HCT116 (cell line): ENCODE measurements at regions not wholly inside any gene's neighbourhood (a gene's known extent, or its start where the extent isn't known, plus 50 kb on each side); places are given as distances from the start of the nearest gene placed in this dataset.
"Not testable (repeated sequence)": the region's sequence is repeated elsewhere in the genome, so short reads cannot be mapped to it uniquely, and the experiment has no call there.

Experiments used
- ATAC-seq: fragments of 200-7000 bp; cut with Tn5 transposase; 2 replicates; pipeline ENCODE4 v1.9.1; 2020; ENCODE audit warnings: mild to moderate bottlenecking, moderate library complexity
- BruUV-seq: library from RNA; stranded (reverse); fragments of 400-500 nt; replicated peaks from 2 replicates; lab custom pipeline; 2021; lab: Mats Ljungman, UMichigan
- CTCF ChIA-PET: fragments of 300-600 bp; sonication (Branson Sonifier 250); formaldehyde crosslinking; loops from one replicate; lab custom pipeline; 2021; ENCODE audit warnings: antibody characterized with exemption; lab: Charles Lee
- POLR2A ChIA-PET: fragments of 300-600, 350-600 bp; sonication (Branson Sonifier 250); formaldehyde crosslinking; loops from one replicate; lab custom pipeline; 2021; ENCODE audit warnings: antibody characterized with exemption; lab: Charles Lee
- RAD21 ChIA-PET, 2 experiments: fragments of 300-600 bp; sonication (Branson Sonifier 250); formaldehyde crosslinking; loops; one replicate each; lab custom pipeline; 2023; ENCODE audit warnings: low total read pairs in 2 of 2; ENCODE audit not compliant: uncharacterized antibody in 2 of 2, unreplicated experiment in 2 of 2, low non-redundant PET in 1 of 2; lab: Charles Lee
- DNase-seq: peaks from one replicate; pipeline ENCODE4 v3.0.0-alpha.2; 2010; ENCODE audit warnings: low read depth, low spot score
- H2AFZ ChIP-seq: fragments of 200-600 bp; shearing (Covaris generic), sonication (generic); 2 replicates; pipeline ENCODE4 v1.6.1; 2017; ENCODE audit warnings: low read depth, mixed run types, mixed read lengths, antibody characterized with exemption, low read length; ENCODE audit not compliant: poor library complexity, severe bottlenecking
- H3K27ac ChIP-seq: 2 replicates; pipeline ENCODE4 v1.5.1; 2012; ENCODE audit warnings: low read depth, low read length
- H3K27me3 ChIP-seq: fragments of 200-600 bp; sonication (generic); 2 replicates; pipeline ENCODE4 v1.6.1; 2016; ENCODE audit warnings: mixed run types, low read length, mixed read lengths; ENCODE audit not compliant: insufficient read depth
- H3K36me3 ChIP-seq, 2 experiments: fragments of 200-500 bp in 1 of 2; fragments of 200-600 bp in 1 of 2; sonication (Bioruptor generic) in 1 of 2; sonication (generic) in 1 of 2; 2 replicates each; pipeline versions ENCODE4 v1.5.1 to v1.6.1; 2014 to 2016; ENCODE audit warnings: low read length in 2 of 2, inconsistent platforms in 1 of 2, mixed read lengths in 1 of 2, mixed run types in 1 of 2; ENCODE audit not compliant: insufficient read depth in 2 of 2, control insufficient read depth in 1 of 2
- H3K4me1 ChIP-seq, 2 experiments: fragments of 200-600 bp in 1 of 2; sonication (generic) in 1 of 2; 2 replicates each; pipeline versions ENCODE4 v1.5.1 to v1.6.1; 2012 to 2017; ENCODE audit warnings: low read length in 2 of 2, inconsistent platforms in 1 of 2, mild to moderate bottlenecking in 1 of 2, mixed read lengths in 1 of 2, mixed run types in 1 of 2, moderate library complexity in 1 of 2; ENCODE audit not compliant: insufficient read depth in 2 of 2, control insufficient read depth in 1 of 2
- H3K4me2 ChIP-seq: fragments of 200-600 bp; sonication (generic); 2 replicates; pipeline ENCODE4 v1.6.1; 2017; ENCODE audit warnings: mixed run types, low read length, mixed read lengths
- H3K4me3 ChIP-seq, 2 experiments: fragments of 200-600 bp in 1 of 2; sonication (generic) in 1 of 2; replicated peaks in 1 of 2; 2 replicates each; pipeline ENCODE4 v1.5.1; 2011 to 2016; ENCODE audit warnings: low read length in 2 of 2, control low read depth in 1 of 2, low read depth in 1 of 2, mild to moderate bottlenecking in 1 of 2, mixed read lengths in 1 of 2, mixed run types in 1 of 2
- H3K79me2 ChIP-seq: fragments of 200-600 bp; sonication (generic); 2 replicates; pipeline ENCODE4 v1.6.1; 2017; ENCODE audit warnings: mild to moderate bottlenecking, mixed run types, low read length, moderate library complexity, mixed read lengths; ENCODE audit not compliant: insufficient read depth
- H3K9ac ChIP-seq: fragments of 200-600 bp; sonication (generic); 2 replicates; pipeline ENCODE4 v1.6.1; 2016; ENCODE audit warnings: low read length, mixed read lengths
- H3K9me2 ChIP-seq: fragments of 200-600 bp; sonication (generic), shearing (Covaris generic); 2 replicates; pipeline ENCODE4 v1.6.1; 2017; ENCODE audit warnings: mixed run types, mild to moderate bottlenecking, moderate library complexity; ENCODE audit not compliant: insufficient read depth
- H3K9me3 ChIP-seq, 2 experiments: fragments of 200-500 bp in 1 of 2; fragments of 200-600 bp in 1 of 2; sonication (Bioruptor generic) in 1 of 2; sonication (generic) in 1 of 2; 2 replicates each; pipeline ENCODE4 v1.6.1; 2014 to 2017; ENCODE audit warnings: low read length in 2 of 2, mixed read lengths in 2 of 2, inconsistent platforms in 1 of 2, low read depth in 1 of 2, mild to moderate bottlenecking in 1 of 2, mixed run types in 1 of 2, moderate library complexity in 1 of 2; ENCODE audit not compliant: control insufficient read depth in 1 of 2, insufficient read depth in 1 of 2
- H4K20me1 ChIP-seq: fragments of 200-600 bp; sonication (generic), shearing (Covaris generic); 2 replicates; pipeline ENCODE4 v1.6.1; 2017; ENCODE audit warnings: mixed run types, mild to moderate bottlenecking, moderate library complexity; ENCODE audit not compliant: insufficient read depth
- intact Hi-C: fragments of 100-400 bp; cut with micrococcal nuclease; formaldehyde crosslinking; loops from 2 replicates; pipeline ENCODE4 v1.10.0; 2022

GRCh38 chr15:34528055-34528754, 55.2 kb downstream of the GOLGA8B start:
- BruUV-seq: not testable (repeated sequence)

GRCh38 chr15:34527641-34528040, 55.8 kb downstream of the GOLGA8B start:
- H3K4me2 ChIP-seq, intact Hi-C loops, H3K9me2 ChIP-seq, H3K27ac ChIP-seq, RAD21 ChIA-PET, H3K4me3 ChIP-seq, H3K36me3 ChIP-seq, H3K9me3 ChIP-seq, CTCF ChIA-PET, H3K9ac ChIP-seq, H2AFZ ChIP-seq, POLR2A ChIA-PET, H4K20me1 ChIP-seq, H3K4me1 ChIP-seq, BruUV-seq, DNase-seq, H3K27me3 ChIP-seq, ATAC-seq, H3K79me2 ChIP-seq: not testable (repeated sequence)

More at GRCh38 chr15:34528055-34528754, 55.2 kb downstream of the GOLGA8B start:
- H3K4me1 ChIP-seq, RAD21 ChIA-PET, H3K4me3 ChIP-seq, intact Hi-C loops, H2AFZ ChIP-seq, POLR2A ChIA-PET, ATAC-seq, DNase-seq, H4K20me1 ChIP-seq, CTCF ChIA-PET, H3K9me3 ChIP-seq, H3K79me2 ChIP-seq, H3K4me2 ChIP-seq, H3K27me3 ChIP-seq, H3K27ac ChIP-seq, H3K36me3 ChIP-seq, H3K9ac ChIP-seq, H3K9me2 ChIP-seq: not testable (repeated sequence)

- CTCF ChIA-PET, RAD21 ChIA-PET: not testable (repeated sequence)
Observed at GRCh38 chr15:34523849-34524248, 59.6 kb downstream of the GOLGA8B start.

GRCh38 chr15:34522601-34523000, 60.9 kb downstream of the GOLGA8B start:
- RAD21 ChIA-PET, H3K27ac ChIP-seq, H3K4me1 ChIP-seq, H3K27me3 ChIP-seq, H4K20me1 ChIP-seq, H3K4me3 ChIP-seq, intact Hi-C loops, H2AFZ ChIP-seq, H3K4me2 ChIP-seq, CTCF ChIA-PET, H3K79me2 ChIP-seq, BruUV-seq, DNase-seq, ATAC-seq, H3K9me3 ChIP-seq, H3K36me3 ChIP-seq, POLR2A ChIA-PET, H3K9me2 ChIP-seq, H3K9ac ChIP-seq: not testable (repeated sequence)

More at GRCh38 chr15:34523849-34524248, 59.6 kb downstream of the GOLGA8B start:
- H3K4me1 ChIP-seq, H3K9ac ChIP-seq, BruUV-seq, H3K9me3 ChIP-seq, H3K79me2 ChIP-seq, H2AFZ ChIP-seq, H3K4me2 ChIP-seq, H3K36me3 ChIP-seq, DNase-seq, H3K9me2 ChIP-seq, H3K4me3 ChIP-seq, H3K27ac ChIP-seq, POLR2A ChIA-PET, H4K20me1 ChIP-seq, intact Hi-C loops, H3K27me3 ChIP-seq: not testable (repeated sequence)
- peak; percentile 82 for ATAC-seq
